SK-N-SH treated with all-trans-retinoic acid at 6 μM for 48 hours (cell line): ENCODE measurements at regions not wholly inside any gene's neighbourhood (a gene's known extent, or its start where the extent isn't known, plus 50 kb on each side); places are given as distances from the start of the nearest gene placed in this dataset.

Source experiments
- ATAC-seq: fragments of 200-7000 bp; cut with Tn5 transposase; 3 replicates; pipeline ENCODE4 v1.9.1; 2020; ENCODE audit warnings: mild to moderate bottlenecking, moderate library complexity
- ARNTL ChIP-seq: fragments of 450-650 bp; formaldehyde crosslinking; IDR thresholded peaks from 2 replicates; pipeline ENCODE4 v1.5.0; 2020; ENCODE audit warnings: low read depth, mild to moderate bottlenecking, moderate library complexity, borderline replicate concordance
- BACH2 ChIP-seq: fragments of 250-450 bp; sonication (Bioruptor Pico); IDR thresholded peaks from 2 replicates; pipeline ENCODE4 v1.9.0; 2021; ENCODE audit warnings: mild to moderate bottlenecking, borderline replicate concordance
- CSDC2 ChIP-seq: fragments of 250-450 bp; sonication (Bioruptor Pico); IDR thresholded peaks from 2 replicates; pipeline ENCODE4 v1.5.0; 2020; ENCODE audit warnings: mild to moderate bottlenecking, moderate library complexity
- ESRRG ChIP-seq: fragments of 250-450 bp; sonication (Bioruptor Pico); IDR thresholded peaks from 2 replicates; pipeline ENCODE4 v1.6.1; 2021; ENCODE audit warnings: mild to moderate bottlenecking
- GLIS3 ChIP-seq: fragments of 250-450 bp; sonication (Bioruptor Pico); IDR thresholded peaks from 2 replicates; pipeline ENCODE4 v1.5.0; 2020; ENCODE audit warnings: mild to moderate bottlenecking, moderate library complexity
- ISL1 ChIP-seq: fragments of 250-450 bp; sonication (Bioruptor Pico); IDR thresholded peaks from 2 replicates; pipeline ENCODE4 v2.1.2; 2022; ENCODE audit warnings: mild to moderate bottlenecking, moderate library complexity
- OSR1 ChIP-seq: fragments of 250-450 bp; sonication (Bioruptor Pico); IDR thresholded peaks from 2 replicates; pipeline ENCODE4 v1.8.0; 2022; ENCODE audit warnings: moderate library complexity, mild to moderate bottlenecking, inconsistent platforms
- PPARA ChIP-seq: fragments of 250-450 bp; sonication (Bioruptor Pico); IDR thresholded peaks from 2 replicates; pipeline ENCODE4 v1.5.0; 2020; ENCODE audit warnings: mild to moderate bottlenecking, borderline replicate concordance
- RARB ChIP-seq: fragments of 250-450 bp; sonication (Bioruptor Pico); IDR thresholded peaks from 2 replicates; pipeline ENCODE4 v1.8.0; 2021; ENCODE audit warnings: mild to moderate bottlenecking, moderate library complexity
- TCF4 ChIP-seq: fragments of 250-450 bp; sonication (Bioruptor Pico); IDR thresholded peaks from 2 replicates; pipeline ENCODE4 v1.8.0; 2021; ENCODE audit warnings: mild to moderate bottlenecking, moderate library complexity, borderline replicate concordance
- TOX ChIP-seq: fragments of 250-450 bp; sonication (Bioruptor Pico); IDR thresholded peaks from 2 replicates; pipeline ENCODE4 v1.8.0; 2021; ENCODE audit warnings: mild to moderate bottlenecking, moderate library complexity, borderline replicate concordance
- ZC3H10 ChIP-seq: fragments of 250-450 bp; sonication (Bioruptor Pico); IDR thresholded peaks from 2 replicates; pipeline ENCODE4 v1.5.1; 2021; ENCODE audit warnings: mild to moderate bottlenecking, moderate library complexity
- ZFP3 ChIP-seq: fragments of 250-450 bp; sonication (Bioruptor Pico); IDR thresholded peaks from 2 replicates; pipeline ENCODE4 v1.5.0; 2020; ENCODE audit warnings: mild to moderate bottlenecking, moderate library complexity
- ZFP30 ChIP-seq: fragments of 450-650 bp; formaldehyde crosslinking; IDR thresholded peaks from 2 replicates; pipeline ENCODE4 v1.5.0; 2022; ENCODE audit warnings: mild to moderate bottlenecking, moderate library complexity
- ZNF565 ChIP-seq: fragments of 450-650 bp; formaldehyde crosslinking; conservative IDR thresholded peaks from 2 replicates; pipeline ENCODE4 v1.5.0; 2020; ENCODE audit warnings: low read depth, mild to moderate bottlenecking, moderate library complexity
- ZNF70 ChIP-seq: fragments of 450-650 bp; formaldehyde crosslinking; IDR thresholded peaks from 2 replicates; pipeline ENCODE4 v1.5.0; 2020; ENCODE audit warnings: mild to moderate bottlenecking, moderate library complexity
- ZNF8 ChIP-seq: fragments of 450-650 bp; formaldehyde crosslinking; IDR thresholded peaks from 2 replicates; pipeline ENCODE4 v1.5.0; 2020; ENCODE audit warnings: mild to moderate bottlenecking, moderate library complexity
- TF ChIP-seq, protein P1 (sequence below): fragments of 250-450 bp; sonication (Bioruptor Pico); IDR thresholded peaks from 2 replicates; pipeline ENCODE4 v1.5.1; 2021; ENCODE audit warnings: mild to moderate bottlenecking, moderate library complexity
- TF ChIP-seq, protein P2 (sequence below): fragments of 250-450 bp; sonication (Bioruptor Pico); IDR thresholded peaks from 2 replicates; pipeline ENCODE4 v1.8.0; 2021; ENCODE audit warnings: low read depth, mild to moderate bottlenecking, moderate library complexity, borderline replicate concordance
- TF ChIP-seq, protein P3 (sequence below): fragments of 250-450 bp; sonication (Bioruptor Pico); IDR thresholded peaks from 2 replicates; pipeline ENCODE4 v1.5.0; 2020; ENCODE audit warnings: mild to moderate bottlenecking, moderate library complexity
- TF ChIP-seq, protein P4 (sequence below): fragments of 250-450 bp; sonication (Bioruptor Pico); IDR thresholded peaks from 2 replicates; pipeline ENCODE4 v1.8.0; 2020; ENCODE audit warnings: mild to moderate bottlenecking, moderate library complexity, borderline replicate concordance
- TF ChIP-seq, protein P5 (sequence below): fragments of 250-450 bp; sonication (Bioruptor Pico); IDR thresholded peaks from 2 replicates; pipeline ENCODE4 v1.5.1; 2020; ENCODE audit warnings: low read depth, mild to moderate bottlenecking, moderate library complexity

GRCh38 chr18:25456334-25457010, 104.5 kb upstream of the ZNF521 start:
- TF ChIP-seq ZNF565 (CRISPR knock-in tag) = no peak
- no peak for TF ChIP-seq ZFP3 (CRISPR knock-in tag)
- TF ChIP-seq TOX (CRISPR knock-in tag) = no peak
- no peak for TF ChIP-seq ARNTL (CRISPR knock-in tag)
- TF ChIP-seq ISL1 = no peak
- TF ChIP-seq, protein P1, sequence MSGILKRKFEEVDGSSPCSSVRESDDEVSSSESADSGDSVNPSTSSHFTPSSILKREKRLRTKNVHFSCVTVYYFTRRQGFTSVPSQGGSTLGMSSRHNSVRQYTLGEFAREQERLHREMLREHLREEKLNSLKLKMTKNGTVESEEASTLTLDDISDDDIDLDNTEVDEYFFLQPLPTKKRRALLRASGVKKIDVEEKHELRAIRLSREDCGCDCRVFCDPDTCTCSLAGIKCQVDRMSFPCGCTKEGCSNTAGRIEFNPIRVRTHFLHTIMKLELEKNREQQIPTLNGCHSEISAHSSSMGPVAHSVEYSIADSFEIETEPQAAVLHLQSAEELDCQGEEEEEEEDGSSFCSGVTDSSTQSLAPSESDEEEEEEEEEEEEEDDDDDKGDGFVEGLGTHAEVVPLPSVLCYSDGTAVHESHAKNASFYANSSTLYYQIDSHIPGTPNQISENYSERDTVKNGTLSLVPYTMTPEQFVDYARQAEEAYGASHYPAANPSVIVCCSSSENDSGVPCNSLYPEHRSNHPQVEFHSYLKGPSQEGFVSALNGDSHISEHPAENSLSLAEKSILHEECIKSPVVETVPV (CRISPR knock-in tag) = no peak
- TF ChIP-seq PPARA = no peak
- TF ChIP-seq ESRRG (CRISPR knock-in tag) = no peak
- TF ChIP-seq CSDC2 (CRISPR knock-in tag) = no peak
- TF ChIP-seq ZNF8 (CRISPR knock-in tag) = no peak
- TF ChIP-seq BACH2 (CRISPR knock-in tag) = no peak
- no peak for TF ChIP-seq ZNF70 (CRISPR knock-in tag)
- TF ChIP-seq, protein P2, sequence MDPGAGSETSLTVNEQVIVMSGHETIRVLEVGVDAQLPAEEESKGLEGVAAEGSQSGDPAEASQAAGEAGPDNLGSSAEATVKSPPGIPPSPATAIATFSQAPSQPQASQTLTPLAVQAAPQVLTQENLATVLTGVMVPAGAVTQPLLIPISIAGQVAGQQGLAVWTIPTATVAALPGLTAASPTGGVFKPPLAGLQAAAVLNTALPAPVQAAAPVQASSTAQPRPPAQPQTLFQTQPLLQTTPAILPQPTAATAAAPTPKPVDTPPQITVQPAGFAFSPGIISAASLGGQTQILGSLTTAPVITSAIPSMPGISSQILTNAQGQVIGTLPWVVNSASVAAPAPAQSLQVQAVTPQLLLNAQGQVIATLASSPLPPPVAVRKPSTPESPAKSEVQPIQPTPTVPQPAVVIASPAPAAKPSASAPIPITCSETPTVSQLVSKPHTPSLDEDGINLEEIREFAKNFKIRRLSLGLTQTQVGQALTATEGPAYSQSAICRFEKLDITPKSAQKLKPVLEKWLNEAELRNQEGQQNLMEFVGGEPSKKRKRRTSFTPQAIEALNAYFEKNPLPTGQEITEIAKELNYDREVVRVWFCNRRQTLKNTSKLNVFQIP = no peak
- no peak for ATAC-seq

DNA sequence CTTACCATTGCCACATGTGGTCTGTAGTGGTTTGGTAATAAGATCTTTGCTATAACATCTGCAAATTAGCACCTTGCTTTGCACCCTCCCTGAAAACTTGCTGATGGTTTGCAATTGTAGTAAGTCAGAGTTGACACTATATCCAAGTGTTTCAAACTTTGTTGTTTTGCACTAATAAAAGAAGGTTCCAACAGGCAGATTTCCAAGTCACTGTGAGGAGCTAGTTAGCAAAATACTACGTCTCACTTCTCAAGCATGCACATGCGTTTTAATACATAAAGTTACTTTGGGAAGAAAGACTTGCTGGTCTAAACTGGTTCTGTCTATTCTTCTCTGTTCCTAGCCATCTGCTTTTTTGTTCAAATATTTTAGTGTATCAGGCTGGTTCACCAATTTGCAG, 103.7 kb upstream of the ZNF521 start:
- ATAC-seq = no peak
- no peak for TF ChIP-seq TOX (CRISPR knock-in tag)
- no peak for TF ChIP-seq BACH2 (CRISPR knock-in tag)
- TF ChIP-seq GLIS3 (CRISPR knock-in tag) = no peak
- TF ChIP-seq, protein P2 = no peak

DNA sequence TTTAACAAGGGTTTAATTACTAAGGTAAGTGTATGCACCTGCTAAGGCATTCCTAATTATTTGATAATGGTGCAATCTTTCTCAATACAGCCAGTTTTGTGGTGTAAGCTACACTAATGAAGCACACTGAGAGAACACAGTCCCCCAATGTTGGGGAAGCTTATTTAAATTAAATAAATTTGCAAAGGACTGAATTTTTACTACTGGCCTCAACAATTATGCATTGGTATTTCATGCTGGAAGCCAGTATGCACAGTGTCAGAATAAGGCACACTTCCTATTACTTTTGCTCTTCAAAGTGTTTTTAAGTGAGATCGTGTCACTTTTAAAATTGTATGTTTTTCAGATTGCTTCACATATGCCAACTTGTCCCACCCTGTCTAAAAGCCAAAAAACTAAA, 103.2 kb upstream of the ZNF521 start:
- no peak for ATAC-seq
- no peak for TF ChIP-seq CSDC2 (CRISPR knock-in tag)
- TF ChIP-seq ISL1 = no peak
- TF ChIP-seq ESRRG (CRISPR knock-in tag) = no peak
- TF ChIP-seq ZFP30 = no peak
- no peak for TF ChIP-seq ZC3H10 (CRISPR knock-in tag)
- no peak for TF ChIP-seq TCF4 (CRISPR knock-in tag)
- TF ChIP-seq OSR1 = no peak
- TF ChIP-seq RARB (CRISPR knock-in tag) = no peak
- TF ChIP-seq, protein P1 (CRISPR knock-in tag) = no peak
- no peak for TF ChIP-seq TOX (CRISPR knock-in tag)
- no peak for TF ChIP-seq ZNF8 (CRISPR knock-in tag)
- no peak for TF ChIP-seq ZNF565 (CRISPR knock-in tag)
- TF ChIP-seq ZFP3 (CRISPR knock-in tag) = no peak
- no peak for TF ChIP-seq ARNTL (CRISPR knock-in tag)
- TF ChIP-seq, protein P2 = no peak
- TF ChIP-seq, protein P3, sequence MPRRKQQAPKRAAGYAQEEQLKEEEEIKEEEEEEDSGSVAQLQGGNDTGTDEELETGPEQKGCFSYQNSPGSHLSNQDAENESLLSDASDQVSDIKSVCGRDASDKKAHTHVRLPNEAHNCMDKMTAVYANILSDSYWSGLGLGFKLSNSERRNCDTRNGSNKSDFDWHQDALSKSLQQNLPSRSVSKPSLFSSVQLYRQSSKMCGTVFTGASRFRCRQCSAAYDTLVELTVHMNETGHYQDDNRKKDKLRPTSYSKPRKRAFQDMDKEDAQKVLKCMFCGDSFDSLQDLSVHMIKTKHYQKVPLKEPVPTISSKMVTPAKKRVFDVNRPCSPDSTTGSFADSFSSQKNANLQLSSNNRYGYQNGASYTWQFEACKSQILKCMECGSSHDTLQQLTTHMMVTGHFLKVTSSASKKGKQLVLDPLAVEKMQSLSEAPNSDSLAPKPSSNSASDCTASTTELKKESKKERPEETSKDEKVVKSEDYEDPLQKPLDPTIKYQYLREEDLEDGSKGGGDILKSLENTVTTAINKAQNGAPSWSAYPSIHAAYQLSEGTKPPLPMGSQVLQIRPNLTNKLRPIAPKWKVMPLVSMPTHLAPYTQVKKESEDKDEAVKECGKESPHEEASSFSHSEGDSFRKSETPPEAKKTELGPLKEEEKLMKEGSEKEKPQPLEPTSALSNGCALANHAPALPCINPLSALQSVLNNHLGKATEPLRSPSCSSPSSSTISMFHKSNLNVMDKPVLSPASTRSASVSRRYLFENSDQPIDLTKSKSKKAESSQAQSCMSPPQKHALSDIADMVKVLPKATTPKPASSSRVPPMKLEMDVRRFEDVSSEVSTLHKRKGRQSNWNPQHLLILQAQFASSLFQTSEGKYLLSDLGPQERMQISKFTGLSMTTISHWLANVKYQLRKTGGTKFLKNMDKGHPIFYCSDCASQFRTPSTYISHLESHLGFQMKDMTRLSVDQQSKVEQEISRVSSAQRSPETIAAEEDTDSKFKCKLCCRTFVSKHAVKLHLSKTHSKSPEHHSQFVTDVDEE (CRISPR knock-in tag) = no peak
- TF ChIP-seq, protein P4, sequence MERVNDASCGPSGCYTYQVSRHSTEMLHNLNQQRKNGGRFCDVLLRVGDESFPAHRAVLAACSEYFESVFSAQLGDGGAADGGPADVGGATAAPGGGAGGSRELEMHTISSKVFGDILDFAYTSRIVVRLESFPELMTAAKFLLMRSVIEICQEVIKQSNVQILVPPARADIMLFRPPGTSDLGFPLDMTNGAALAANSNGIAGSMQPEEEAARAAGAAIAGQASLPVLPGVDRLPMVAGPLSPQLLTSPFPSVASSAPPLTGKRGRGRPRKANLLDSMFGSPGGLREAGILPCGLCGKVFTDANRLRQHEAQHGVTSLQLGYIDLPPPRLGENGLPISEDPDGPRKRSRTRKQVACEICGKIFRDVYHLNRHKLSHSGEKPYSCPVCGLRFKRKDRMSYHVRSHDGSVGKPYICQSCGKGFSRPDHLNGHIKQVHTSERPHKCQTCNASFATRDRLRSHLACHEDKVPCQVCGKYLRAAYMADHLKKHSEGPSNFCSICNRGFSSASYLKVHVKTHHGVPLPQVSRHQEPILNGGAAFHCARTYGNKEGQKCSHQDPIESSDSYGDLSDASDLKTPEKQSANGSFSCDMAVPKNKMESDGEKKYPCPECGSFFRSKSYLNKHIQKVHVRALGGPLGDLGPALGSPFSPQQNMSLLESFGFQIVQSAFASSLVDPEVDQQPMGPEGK (CRISPR knock-in tag) = no peak
- TF ChIP-seq, protein P5, sequence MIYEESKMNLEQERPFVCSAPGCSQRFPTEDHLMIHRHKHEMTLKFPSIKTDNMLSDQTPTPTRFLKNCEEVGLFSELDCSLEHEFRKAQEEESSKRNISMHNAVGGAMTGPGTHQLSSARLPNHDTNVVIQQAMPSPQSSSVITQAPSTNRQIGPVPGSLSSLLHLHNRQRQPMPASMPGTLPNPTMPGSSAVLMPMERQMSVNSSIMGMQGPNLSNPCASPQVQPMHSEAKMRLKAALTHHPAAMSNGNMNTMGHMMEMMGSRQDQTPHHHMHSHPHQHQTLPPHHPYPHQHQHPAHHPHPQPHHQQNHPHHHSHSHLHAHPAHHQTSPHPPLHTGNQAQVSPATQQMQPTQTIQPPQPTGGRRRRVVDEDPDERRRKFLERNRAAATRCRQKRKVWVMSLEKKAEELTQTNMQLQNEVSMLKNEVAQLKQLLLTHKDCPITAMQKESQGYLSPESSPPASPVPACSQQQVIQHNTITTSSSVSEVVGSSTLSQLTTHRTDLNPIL = no peak
- TF ChIP-seq, all 23 proteins: peak for 0
